AG20443 (cell line): ENCODE measurements at regions not wholly inside any gene's neighbourhood (a gene's known extent, or its start where the extent isn't known, plus 50 kb on each side); places are given as distances from the start of the nearest gene placed in this dataset.
"Not testable (repeated sequence)": the region's sequence is repeated elsewhere in the genome, so short reads cannot be mapped to it uniquely, and the experiment has no call there.

ENCODE experiments used
- DNase-seq: peaks from one replicate; pipeline ENCODE4 v3.0.0; 2012; ENCODE audit warnings: low spot score, mixed read lengths

- DNase-seq, result peak; percentile 64
Observed at GRCh38 chr17:56690441-56691291, 97.2 kb downstream of the NOG start.

- no peak for DNase-seq
Observed at GRCh38 chr17:56694825-56695224, 101.3 kb downstream of the NOG start.

GRCh38 chr17:56697190-56697589 lies 103.7 kb downstream of the NOG start:
- DNase-seq, result no peak

DNA sequence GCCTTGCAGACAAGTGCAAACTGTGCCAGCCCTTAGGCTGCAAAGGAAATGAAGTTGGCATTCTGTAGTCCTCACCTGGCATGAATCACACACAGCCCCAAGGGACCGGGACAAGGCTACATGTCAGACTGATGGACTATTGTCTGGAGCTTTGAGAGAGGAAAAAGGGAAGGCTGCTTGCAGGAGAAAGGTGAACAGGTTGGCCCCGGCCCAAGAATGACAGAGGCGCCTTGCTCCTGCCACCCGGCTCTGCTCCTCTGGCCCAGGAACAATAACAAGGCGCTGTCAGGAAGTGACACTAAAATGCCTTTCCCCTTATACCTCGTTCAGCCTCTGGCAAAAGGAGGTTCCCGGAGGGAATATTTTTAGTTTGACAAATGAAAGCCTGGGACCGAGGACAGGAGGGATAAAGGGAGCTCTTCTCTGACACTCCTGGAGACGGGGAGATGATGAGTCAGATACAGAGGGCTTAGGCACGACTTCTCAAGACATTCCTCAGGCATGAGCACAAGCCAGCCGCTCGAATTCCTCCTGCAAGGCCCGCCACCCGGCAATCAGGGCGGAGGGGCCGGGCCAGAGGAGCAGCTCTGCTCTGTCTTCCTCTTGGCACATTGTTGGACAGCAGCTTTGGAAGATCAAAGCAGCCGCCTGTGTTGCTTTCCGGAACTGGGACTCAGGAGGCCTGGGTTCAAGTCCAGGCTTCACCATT lies 105.8 kb downstream of the NOG start:
- DNase-seq, result peak; percentile 98

- no peak for DNase-seq
Observed at GRCh38 chr17:56700919-56701420, 107.5 kb downstream of the NOG start.

- DNase-seq, result no peak
Observed at GRCh38 chr17:56707312-56708219, 114.1 kb downstream of the NOG start.

DNA sequence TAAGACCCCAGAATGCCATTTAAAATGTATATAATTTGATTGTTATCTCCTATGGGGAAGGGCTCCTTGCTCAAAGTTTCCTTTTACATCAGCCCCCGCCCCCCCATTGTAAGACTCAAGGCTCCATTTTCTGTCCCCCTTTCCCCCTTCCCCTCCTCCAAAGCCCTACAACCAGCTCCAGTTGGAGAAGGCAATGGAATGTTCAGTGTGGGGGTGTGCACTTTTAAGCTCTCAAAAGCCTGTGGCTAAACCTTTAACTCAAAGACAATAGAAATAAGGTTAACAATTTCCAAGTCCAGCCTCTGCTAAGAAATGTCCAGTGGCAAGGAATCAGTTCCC lies 114.7 kb downstream of the NOG start:
- DNase-seq, result peak; percentile 33

GRCh38 chr17:56708670-56709410 lies 115.3 kb downstream of the NOG start:
- DNase-seq, result no peak

DNA sequence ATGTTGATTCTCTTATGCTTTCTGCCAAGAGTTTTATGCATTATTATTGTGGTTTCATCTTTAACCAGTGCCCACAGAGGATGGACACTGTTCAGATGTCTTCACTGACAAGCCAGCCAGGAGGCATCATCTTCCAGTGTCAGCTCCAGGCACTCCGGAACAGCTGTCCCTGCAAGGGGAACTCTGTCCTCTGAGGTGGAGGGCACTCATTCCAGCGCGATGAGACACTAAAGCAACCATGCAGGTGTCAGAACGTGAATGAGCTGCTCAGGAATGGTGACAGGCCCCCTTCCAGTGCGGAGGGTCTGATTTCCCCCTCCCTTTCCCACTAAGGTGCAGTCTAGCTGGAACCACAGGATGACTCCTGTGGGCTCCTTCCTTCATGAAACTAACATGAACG lies 117.5 kb downstream of the NOG start:
- DNase-seq, result no peak

GRCh38 chr17:56715613-56716357 lies 117.9 kb downstream of the C17orf67 start:
- peak; percentile 89 for DNase-seq

GRCh38 chr17:56717471-56717870 lies 116.2 kb downstream of the C17orf67 start:
- DNase-seq, result no peak

- no peak for DNase-seq
Observed at GRCh38 chr17:56718515-56718914, 115.2 kb downstream of the C17orf67 start.

- no peak for DNase-seq
Observed at GRCh38 chr17:56723421-56723820, 110.3 kb downstream of the C17orf67 start.

DNA sequence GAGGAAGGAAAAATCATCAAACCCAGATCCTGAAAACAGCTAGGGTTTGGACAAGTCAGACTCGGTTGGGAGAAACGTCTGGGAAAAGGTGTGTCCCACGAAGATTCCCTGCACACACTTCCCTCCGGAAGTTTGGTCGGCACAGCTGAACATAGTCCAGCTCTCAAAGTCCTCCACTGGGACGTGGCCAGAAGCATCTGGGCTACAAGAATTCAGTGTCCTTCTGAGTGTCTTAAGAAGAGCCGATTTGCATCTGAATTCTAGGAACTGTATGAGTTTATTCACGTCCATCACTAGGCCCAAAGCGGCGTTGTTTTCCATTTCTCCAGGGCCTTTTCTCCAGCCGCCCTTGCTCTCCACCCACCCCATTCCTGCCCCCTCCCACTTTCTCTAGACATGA lies 109.1 kb downstream of the C17orf67 start:
- DNase-seq, result no peak

GRCh38 chr17:56725144-56725543 lies 108.6 kb downstream of the C17orf67 start:
- no peak for DNase-seq

- no peak for DNase-seq
Observed at GRCh38 chr17:56727876-56728617, 105.7 kb downstream of the C17orf67 start.

- not testable (repeated sequence) for DNase-seq
Observed at GRCh38 chr17:56731096-56731495, 102.6 kb downstream of the C17orf67 start.

DNA sequence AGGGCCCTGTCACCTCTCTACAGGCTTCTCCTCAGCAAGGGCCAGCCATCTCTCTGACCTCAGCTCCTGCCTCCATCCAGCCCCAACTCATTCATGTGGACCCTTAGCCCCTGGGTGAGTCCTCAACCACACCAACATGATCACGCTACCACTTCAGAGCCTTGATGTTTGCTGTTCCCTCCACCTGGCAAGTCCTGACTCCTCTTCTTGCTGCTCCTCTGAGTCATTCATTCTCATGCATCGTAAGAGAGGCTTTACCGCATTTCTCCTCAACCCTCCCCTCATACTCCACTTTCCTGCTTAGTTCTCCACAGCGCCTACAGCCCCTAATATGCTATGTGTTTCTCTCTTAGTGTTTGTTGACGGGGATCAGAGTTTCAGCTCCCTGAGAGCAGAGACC lies 99.9 kb downstream of the C17orf67 start:
- no peak for DNase-seq

DNA sequence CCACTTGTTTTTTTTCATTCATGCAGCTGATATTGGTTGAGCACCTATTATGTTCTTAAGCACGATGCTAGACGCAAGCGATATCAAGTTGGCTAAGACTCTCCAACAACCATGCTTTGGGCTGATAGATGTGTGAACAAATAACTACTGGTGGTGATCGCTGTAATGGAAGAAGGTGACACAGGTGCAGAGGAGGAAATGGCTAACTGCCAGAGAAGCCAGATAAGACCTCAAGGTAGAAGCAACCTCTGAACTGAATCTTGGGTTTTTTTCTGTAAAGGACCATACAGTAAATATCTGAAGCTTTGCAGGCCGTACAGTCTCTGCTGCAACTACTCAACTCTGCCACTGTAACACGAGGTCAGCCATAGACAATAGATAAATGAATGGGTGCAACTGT lies 97.9 kb downstream of the C17orf67 start:
- DNase-seq, result no peak
